ENCODE measurements at regions not wholly inside any gene's neighbourhood (a gene's known extent, or its start where the extent isn't known, plus 50 kb on each side); places are given as distances from the start of the nearest gene placed in this dataset.

DNA sequence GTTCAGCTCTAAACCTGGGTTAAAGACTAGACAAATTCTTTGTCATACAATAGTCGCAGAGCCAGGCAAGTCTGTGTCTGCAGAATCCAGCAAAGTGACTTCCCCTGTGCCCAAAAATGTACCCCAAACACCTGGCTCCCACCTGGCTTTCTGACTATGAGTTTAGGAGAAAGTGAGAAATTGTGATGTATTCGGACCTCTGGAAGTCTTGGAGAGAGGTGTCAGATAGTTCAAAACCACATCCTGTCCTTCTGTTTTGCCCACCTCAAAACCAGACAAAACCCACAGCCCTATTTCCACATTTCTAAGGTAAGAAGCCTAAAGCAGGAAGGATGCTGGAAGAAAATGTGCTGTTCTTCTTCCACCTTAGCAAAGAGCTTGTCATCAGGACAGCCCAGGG lies 63.8 kb upstream of the CLMP start:
- TF ChIP-seq, protein P1, sequence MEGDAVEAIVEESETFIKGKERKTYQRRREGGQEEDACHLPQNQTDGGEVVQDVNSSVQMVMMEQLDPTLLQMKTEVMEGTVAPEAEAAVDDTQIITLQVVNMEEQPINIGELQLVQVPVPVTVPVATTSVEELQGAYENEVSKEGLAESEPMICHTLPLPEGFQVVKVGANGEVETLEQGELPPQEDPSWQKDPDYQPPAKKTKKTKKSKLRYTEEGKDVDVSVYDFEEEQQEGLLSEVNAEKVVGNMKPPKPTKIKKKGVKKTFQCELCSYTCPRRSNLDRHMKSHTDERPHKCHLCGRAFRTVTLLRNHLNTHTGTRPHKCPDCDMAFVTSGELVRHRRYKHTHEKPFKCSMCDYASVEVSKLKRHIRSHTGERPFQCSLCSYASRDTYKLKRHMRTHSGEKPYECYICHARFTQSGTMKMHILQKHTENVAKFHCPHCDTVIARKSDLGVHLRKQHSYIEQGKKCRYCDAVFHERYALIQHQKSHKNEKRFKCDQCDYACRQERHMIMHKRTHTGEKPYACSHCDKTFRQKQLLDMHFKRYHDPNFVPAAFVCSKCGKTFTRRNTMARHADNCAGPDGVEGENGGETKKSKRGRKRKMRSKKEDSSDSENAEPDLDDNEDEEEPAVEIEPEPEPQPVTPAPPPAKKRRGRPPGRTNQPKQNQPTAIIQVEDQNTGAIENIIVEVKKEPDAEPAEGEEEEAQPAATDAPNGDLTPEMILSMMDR (IDR thresholded peaks at IDR 0.05), result no peak
- TF ChIP-seq POLR2A (IDR thresholded peaks at IDR 0.05), result no peak
